ENCODE measurements at regions not wholly inside any gene's neighbourhood (a gene's known extent, or its start where the extent isn't known, plus 50 kb on each side); places are given as distances from the start of the nearest gene placed in this dataset.

DNA sequence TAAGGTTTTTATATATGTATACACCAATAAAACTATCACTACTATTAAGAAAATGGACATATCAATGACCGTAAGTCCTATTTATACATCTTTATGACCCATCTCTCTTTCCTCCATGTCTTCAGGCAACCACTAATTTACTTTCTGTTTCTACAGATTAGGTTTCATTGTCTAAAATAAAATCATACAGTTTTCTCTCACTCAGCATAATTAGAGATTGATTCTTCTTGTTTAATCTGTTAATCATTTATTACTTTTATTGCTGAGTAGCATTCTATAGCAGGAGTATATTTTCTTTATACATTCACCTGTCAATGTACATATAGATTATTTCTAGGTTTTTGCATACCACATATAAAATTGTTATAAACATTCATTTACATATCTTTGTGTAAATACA, 388.0 kb downstream of the RFPL4B start:
- no peak overlapping the region for H3K4me3 ChIP-seq (replicated peaks; ENCODE audit: insufficient read depth, low read length)
- no peak overlapping the region for H3K27ac ChIP-seq (replicated peaks)
- DNase-seq (ENCODE audit: low read depth in 1 of 2, low spot score in 1 of 2) = no peak
- TF ChIP-seq CTCF (IDR thresholded peaks at IDR 0.05; ENCODE audit: insufficient read depth, low read length) (no peak), SPI1 (IDR thresholded peaks at IDR 0.05; ENCODE audit: borderline replicate concordance, low read depth) (no peak), POLR2AphosphoS5 (IDR thresholded peaks at IDR 0.05; ENCODE audit: low read depth) (no peak), GABPA (IDR thresholded peaks at IDR 0.05; ENCODE audit: low read depth) (no peak)
- no peaks in the 10 kb centered on the region for H3K27me3 ChIP-seq (ENCODE audit: insufficient read depth, poor library complexity, severe bottlenecking)

GRCh38 chr6:112739766-112740165, 392.6 kb downstream of the RFPL4B start:
- Histone ChIP-seq H3K27ac (replicated peaks) (no peak overlapping the region), H3K27me3 (ENCODE audit: insufficient read depth, poor library complexity, severe bottlenecking) (no peaks in the 10 kb centered on the region), H3K4me3 (replicated peaks; ENCODE audit: insufficient read depth, low read length) (no peak overlapping the region)
- DNase-seq (ENCODE audit: low read depth in 1 of 2, low spot score in 1 of 2) = no peak
- TF ChIP-seq POLR2AphosphoS5 (IDR thresholded peaks at IDR 0.05; ENCODE audit: low read depth) = no peak
- TF ChIP-seq, protein P1, sequence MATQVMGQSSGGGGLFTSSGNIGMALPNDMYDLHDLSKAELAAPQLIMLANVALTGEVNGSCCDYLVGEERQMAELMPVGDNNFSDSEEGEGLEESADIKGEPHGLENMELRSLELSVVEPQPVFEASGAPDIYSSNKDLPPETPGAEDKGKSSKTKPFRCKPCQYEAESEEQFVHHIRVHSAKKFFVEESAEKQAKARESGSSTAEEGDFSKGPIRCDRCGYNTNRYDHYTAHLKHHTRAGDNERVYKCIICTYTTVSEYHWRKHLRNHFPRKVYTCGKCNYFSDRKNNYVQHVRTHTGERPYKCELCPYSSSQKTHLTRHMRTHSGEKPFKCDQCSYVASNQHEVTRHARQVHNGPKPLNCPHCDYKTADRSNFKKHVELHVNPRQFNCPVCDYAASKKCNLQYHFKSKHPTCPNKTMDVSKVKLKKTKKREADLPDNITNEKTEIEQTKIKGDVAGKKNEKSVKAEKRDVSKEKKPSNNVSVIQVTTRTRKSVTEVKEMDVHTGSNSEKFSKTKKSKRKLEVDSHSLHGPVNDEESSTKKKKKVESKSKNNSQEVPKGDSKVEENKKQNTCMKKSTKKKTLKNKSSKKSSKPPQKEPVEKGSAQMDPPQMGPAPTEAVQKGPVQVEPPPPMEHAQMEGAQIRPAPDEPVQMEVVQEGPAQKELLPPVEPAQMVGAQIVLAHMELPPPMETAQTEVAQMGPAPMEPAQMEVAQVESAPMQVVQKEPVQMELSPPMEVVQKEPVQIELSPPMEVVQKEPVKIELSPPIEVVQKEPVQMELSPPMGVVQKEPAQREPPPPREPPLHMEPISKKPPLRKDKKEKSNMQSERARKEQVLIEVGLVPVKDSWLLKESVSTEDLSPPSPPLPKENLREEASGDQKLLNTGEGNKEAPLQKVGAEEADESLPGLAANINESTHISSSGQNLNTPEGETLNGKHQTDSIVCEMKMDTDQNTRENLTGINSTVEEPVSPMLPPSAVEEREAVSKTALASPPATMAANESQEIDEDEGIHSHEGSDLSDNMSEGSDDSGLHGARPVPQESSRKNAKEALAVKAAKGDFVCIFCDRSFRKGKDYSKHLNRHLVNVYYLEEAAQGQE (IDR thresholded peaks at IDR 0.05; ENCODE audit: insufficient replicate concordance, low read depth) = no peak
- no peak for TF ChIP-seq CTCF (IDR thresholded peaks at IDR 0.05; ENCODE audit: insufficient read depth, low read length)
- no peak for TF ChIP-seq SPI1 (IDR thresholded peaks at IDR 0.05; ENCODE audit: borderline replicate concordance, low read depth)
- TF ChIP-seq GABPA (IDR thresholded peaks at IDR 0.05; ENCODE audit: low read depth) = no peak

DNA sequence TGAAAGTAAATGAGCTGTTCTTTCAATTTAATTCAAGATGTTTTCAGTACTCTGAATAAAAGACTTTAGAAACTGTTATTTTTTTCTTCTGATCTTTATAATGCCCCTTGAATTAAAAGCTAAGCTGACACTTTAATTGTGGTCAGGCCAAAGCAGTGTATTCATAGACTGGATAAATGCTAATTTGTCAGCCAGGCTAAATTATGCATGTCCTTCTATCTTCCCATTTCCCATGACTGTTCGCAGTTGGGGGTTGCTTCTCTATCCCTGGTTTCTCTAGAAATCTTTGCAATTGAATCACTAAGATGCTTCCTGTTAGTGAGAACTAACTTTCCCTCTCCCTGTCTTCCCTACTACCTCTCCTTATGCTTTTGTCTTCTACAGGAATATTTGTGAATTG, 396.2 kb downstream of the RFPL4B start:
- no peak overlapping the region for H3K4me3 ChIP-seq (replicated peaks; ENCODE audit: insufficient read depth, low read length)
- TF ChIP-seq POLR2AphosphoS5 (IDR thresholded peaks at IDR 0.05; ENCODE audit: low read depth) = no peak
- TF ChIP-seq CTCF (IDR thresholded peaks at IDR 0.05; ENCODE audit: insufficient read depth, low read length) = no peak
- TF ChIP-seq, protein P1 (IDR thresholded peaks at IDR 0.05; ENCODE audit: insufficient replicate concordance, low read depth) = no peak
- no peak for TF ChIP-seq GABPA (IDR thresholded peaks at IDR 0.05; ENCODE audit: low read depth)
- no peak for TF ChIP-seq SPI1 (IDR thresholded peaks at IDR 0.05; ENCODE audit: borderline replicate concordance, low read depth)
- DNase-seq (ENCODE audit: low read depth in 1 of 2, low spot score in 1 of 2) = no peak
- H3K27me3 ChIP-seq (ENCODE audit: insufficient read depth, poor library complexity, severe bottlenecking) = no peaks in the 10 kb centered on the region
- H3K27ac ChIP-seq (replicated peaks) = no peak overlapping the region

GRCh38 chr6:112744827-112745226, 397.7 kb downstream of the RFPL4B start:
- Histone ChIP-seq H3K4me3 (replicated peaks; ENCODE audit: insufficient read depth, low read length) (no peak overlapping the region), H3K27me3 (ENCODE audit: insufficient read depth, poor library complexity, severe bottlenecking) (no peaks in the 10 kb centered on the region), H3K27ac (replicated peaks) (no peak overlapping the region)
- DNase-seq (ENCODE audit: low read depth in 1 of 2, low spot score in 1 of 2) = no peak
- no peak for TF ChIP-seq CTCF (IDR thresholded peaks at IDR 0.05; ENCODE audit: insufficient read depth, low read length)
